Heart right ventricle (tissue), 16 donors: ENCODE measurements at regions not wholly inside any gene's neighbourhood (a gene's known extent, or its start where the extent isn't known, plus 50 kb on each side); places are given as distances from the start of the nearest gene placed in this dataset.
A peak's percentile ranks its signal among the peaks of the same experiment; 100 is the strongest.

Experiments used
- ATAC-seq, 8 donors: fragments of 200-7000 bp; cut with Tn5 transposase; one replicate each; pipeline ENCODE4 v1.9.1; 2020; ENCODE audit warnings: mild to moderate bottlenecking in 8 of 8, moderate library complexity in 8 of 8, moderate number of reproducible peaks in 1 of 8
- DNase-seq, 2 donors: peaks; one replicate each; pipeline ENCODE4 v3.0.0-alpha.2; 2020
- H3K27ac ChIP-seq, 10 donors: fragments of 200-600 bp; sonication (generic) in 2 of 10; one replicate each; pipeline versions ENCODE4 v1.5.0 to v1.8.0; 2020 to 2022; ENCODE audit warnings: mild to moderate bottlenecking in 3 of 10
- H3K27me3 ChIP-seq, 7 donors: fragments of 200-600 bp; one replicate each; pipeline ENCODE4 v1.8.0; 2021 to 2022; ENCODE audit warnings: mild to moderate bottlenecking in 2 of 7
- H3K36me3 ChIP-seq, 9 donors: fragments of 200-600 bp; sonication (generic) in 1 of 9; one replicate each; pipeline versions ENCODE4 v1.5.0 to v1.8.0; 2020 to 2022; ENCODE audit warnings: mild to moderate bottlenecking in 2 of 9
- H3K4me1 ChIP-seq, 9 donors: fragments of 200-600 bp; sonication (generic) in 1 of 9; one replicate each; pipeline versions ENCODE4 v1.5.0 to v1.8.0; 2020 to 2022; ENCODE audit warnings: mild to moderate bottlenecking in 4 of 9
- H3K4me3 ChIP-seq, 10 donors: fragments of 200-600 bp; sonication (generic) in 2 of 10; one replicate each; pipeline versions ENCODE4 v1.5.0 to v1.8.0; 2020 to 2022; ENCODE audit warnings: mild to moderate bottlenecking in 7 of 10, moderate library complexity in 2 of 10
- H3K9me3 ChIP-seq, 11 donors: fragments of 200-600 bp in 10 of 11; sonication (generic) in 2 of 11; one replicate each; pipeline versions ENCODE4 v1.5.0 to v1.8.0; 2013 to 2022; ENCODE audit warnings: mild to moderate bottlenecking in 2 of 11, control low read depth in 1 of 11, moderate library complexity in 1 of 11
- CTCF ChIP-seq, 9 donors: fragments of 200-600 bp; sonication (generic) in 2 of 9; IDR thresholded peaks; one replicate each; pipeline versions ENCODE4 v1.5.0 to v1.8.0; 2021 to 2022; ENCODE audit warnings: antibody characterized with exemption in 9 of 9, mild to moderate bottlenecking in 5 of 9, moderate library complexity in 1 of 9
- WGBS, 2 donors: extraction: QIAGEN DNeasy Blood & Tissue Kit; methylation state at CpG; one replicate each; pipeline ENCODE4 v1.1.7; 2013; ENCODE audit warnings: inconsistent platforms in 1 of 2; 5-methylcytosine and 5-hydroxymethylcytosine counted together
- intact Hi-C, 10 donors: fragments of 100-400 bp; cut with DNase I; formaldehyde crosslinking; loops; one replicate each; pipeline versions ENCODE4 v1.11.1 to v1.14.2; 2022
- donor health status: Arrhythmogenic right ventricular cardiomyopathy.
- donor health status: ischemic (EF 13 %, LVEDD 7.1; RV severe dilation, severe dysfunction).
- donor health status: healthy with polysubstance abuse.
- donor health status: DM: no; HTN: yes; CAD: no.
- donor health status: DM: no; HTN: no; CAD: no.
- donor health status: ischemic (EF 25% LVEDD 6.9; RV normal size, moderate dysfunction).
- donor health status: ischemic (EF 25% LVEDD 5.7; RV mildly dilated, moderate dysfunction).
- donor health status: healthy.
- donor health status: DM: yes; HTN: yes; CAD: no.
- donor health status: Ischemic cardiomyopathy.
- donor health status: ischemic (EF 35%, LVEDD 5.7; RV mildly dilated, moderate dysfunction).
- donor health status: nonischemic (EF 11% LVEDD 7.7; RV severe dilation, severe dysfunction).
- donor health status: DM: yes; HTN: yes; CAD: no.
- donor health status: PGD.
- donor health status: ischemic (EF 29% LVEDD 5.4; RV normal size, mild dysfunction).
- donor health status: nonischemic (EF 23%, LVEDD 6.1; RV moderate dilation, normal function).

GRCh38 chr18:43794363-43794762 lies 517.1 kb upstream of the SYT4 start:
- ATAC-seq (peak in 7 of 8 donors; percentile 29 to 86 (median 80)), DNase-seq (no peak)
- no peaks in the 10 kb centered on the region for H3K36me3 ChIP-seq
- no peak overlapping the region for H3K4me3 ChIP-seq
- H3K9me3 ChIP-seq = peaks cover 0 to 4% (median 0%) of the 10 kb centered on the region in 11 donors
- TF ChIP-seq CTCF (IDR thresholded peaks at IDR 0.05) = no peak
- peak overlapping the region in 6 of 10 donors; percentile 35 to 62 (median 48) for H3K27ac ChIP-seq
- WGBS, 2 donors = 9 to 17% methylated on average over 2 of the region's 2 CpGs
- intact Hi-C loops = loop anchor here in 2 of 10 donors (5.0 to 10.0 kb wide), 2 partner anchors 132 to 1420 kb away; no protein-coding TSS in a partner anchor
- no peaks in the 10 kb centered on the region for H3K27me3 ChIP-seq
- H3K4me1 ChIP-seq = no peaks in the 10 kb centered on the region

GRCh38 chr18:43797347-43797746 lies 520.1 kb upstream of the SYT4 start:
- DNase-seq = no peak
- Histone ChIP-seq H3K4me1 (no peaks in the 10 kb centered on the region), H3K27me3 (no peaks in the 10 kb centered on the region), H3K4me3 (no peak overlapping the region), H3K9me3 (peaks cover 0 to 5% (median 0%) of the 10 kb centered on the region in 11 donors), H3K27ac (no peak overlapping the region), H3K36me3 (no peaks in the 10 kb centered on the region)
- TF ChIP-seq CTCF (IDR thresholded peaks at IDR 0.05) = no peak
- WGBS, 2 donors = 96 to 100% methylated on average over 1 of the region's 1 CpG
- intact Hi-C loops = loop anchor here in 1 of 10 donors (10.0 kb wide), 1 partner anchor 1417 kb away; no protein-coding TSS in a partner anchor
- ATAC-seq = no peak

GRCh38 chr18:43800584-43800983 lies 523.3 kb upstream of the SYT4 start:
- DNase-seq (no peak), ATAC-seq (no peak)
- 75 to 81% methylated on average over 4 of the region's 4 CpGs for WGBS, 2 donors
- H3K36me3 ChIP-seq = no peaks in the 10 kb centered on the region
- H3K27me3 ChIP-seq = no peaks in the 10 kb centered on the region
- H3K27ac ChIP-seq = no peak overlapping the region
- H3K4me1 ChIP-seq = no peaks in the 10 kb centered on the region
- H3K9me3 ChIP-seq = peaks cover 0 to 32% (median 10%) of the 10 kb centered on the region in 11 donors
- intact Hi-C loops = loop anchor here in 2 of 10 donors (10.0 kb wide), 2 partner anchors 54 to 64 kb away; no protein-coding TSS in a partner anchor
- no peak overlapping the region for H3K4me3 ChIP-seq
- no peak for TF ChIP-seq CTCF (IDR thresholded peaks at IDR 0.05)

GRCh38 chr18:43805646-43806194 lies 528.4 kb upstream of the SYT4 start:
- 46 to 49% methylated on average over 5 of the region's 5 CpGs for WGBS, 2 donors
- DNase-seq (no peak), ATAC-seq (no peak)
- Histone ChIP-seq H3K27me3 (no peaks in the 10 kb centered on the region), H3K9me3 (peaks cover 0 to 32% (median 10%) of the 10 kb centered on the region in 11 donors), H3K4me1 (no peaks in the 10 kb centered on the region), H3K36me3 (no peaks in the 10 kb centered on the region), H3K4me3 (no peak overlapping the region), H3K27ac (no peak overlapping the region)
- intact Hi-C loops = loop anchor here in 2 of 10 donors (10.0 kb wide), 2 partner anchors 49 to 59 kb away; no protein-coding TSS in a partner anchor
- no peak for TF ChIP-seq CTCF (IDR thresholded peaks at IDR 0.05)
